Hepatocyte (in vitro differentiated cells): ENCODE measurements at regions not wholly inside any gene's neighbourhood (a gene's known extent, or its start where the extent isn't known, plus 50 kb on each side); places are given as distances from the start of the nearest gene placed in this dataset.

ENCODE experiments used
- EZH2 ChIP-seq: fragments of 200-600 bp; sonication (generic); IDR thresholded peaks from 2 replicates; pipeline ENCODE4 v1.6.1; 2016; ENCODE audit warnings: antibody characterized with exemption, mild to moderate bottlenecking, borderline replicate concordance
- EZH2phosphoT487 ChIP-seq: fragments of 200-600 bp; sonication (generic); IDR thresholded peaks from one replicate; pipeline ENCODE4 v1.6.1; 2018; ENCODE audit warnings: antibody characterized with exemption, mild to moderate bottlenecking, low read depth, moderate library complexity; ENCODE audit not compliant: unreplicated experiment, severe bottlenecking
- TF ChIP-seq, protein P1 (sequence below): fragments of 200-600 bp; sonication (generic); IDR thresholded peaks from 2 replicates; pipeline ENCODE4 v1.5.1; 2016; ENCODE audit warnings: antibody characterized with exemption, mild to moderate bottlenecking; ENCODE audit not compliant: poor library complexity

DNA sequence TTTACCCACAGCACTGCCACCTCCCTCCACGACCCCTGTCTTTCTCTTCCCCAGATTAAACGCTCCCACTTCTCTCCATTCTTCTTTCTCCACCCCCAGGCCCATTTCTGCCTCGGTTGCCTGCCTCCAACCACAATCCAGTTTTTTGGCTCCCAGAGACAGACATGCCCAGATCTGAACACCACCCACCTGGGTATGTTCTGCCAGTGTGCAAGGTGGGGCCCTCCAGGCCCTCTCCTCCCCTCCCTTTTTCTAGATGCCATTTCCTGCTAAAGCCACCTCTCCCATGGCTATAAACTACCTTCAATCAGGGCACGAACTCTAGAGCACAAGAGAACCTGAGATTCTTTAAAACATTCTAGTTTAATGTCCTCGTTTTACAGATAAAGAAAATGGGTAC, 63.3 kb downstream of the IRF2BPL start:
- TF ChIP-seq, protein P1, sequence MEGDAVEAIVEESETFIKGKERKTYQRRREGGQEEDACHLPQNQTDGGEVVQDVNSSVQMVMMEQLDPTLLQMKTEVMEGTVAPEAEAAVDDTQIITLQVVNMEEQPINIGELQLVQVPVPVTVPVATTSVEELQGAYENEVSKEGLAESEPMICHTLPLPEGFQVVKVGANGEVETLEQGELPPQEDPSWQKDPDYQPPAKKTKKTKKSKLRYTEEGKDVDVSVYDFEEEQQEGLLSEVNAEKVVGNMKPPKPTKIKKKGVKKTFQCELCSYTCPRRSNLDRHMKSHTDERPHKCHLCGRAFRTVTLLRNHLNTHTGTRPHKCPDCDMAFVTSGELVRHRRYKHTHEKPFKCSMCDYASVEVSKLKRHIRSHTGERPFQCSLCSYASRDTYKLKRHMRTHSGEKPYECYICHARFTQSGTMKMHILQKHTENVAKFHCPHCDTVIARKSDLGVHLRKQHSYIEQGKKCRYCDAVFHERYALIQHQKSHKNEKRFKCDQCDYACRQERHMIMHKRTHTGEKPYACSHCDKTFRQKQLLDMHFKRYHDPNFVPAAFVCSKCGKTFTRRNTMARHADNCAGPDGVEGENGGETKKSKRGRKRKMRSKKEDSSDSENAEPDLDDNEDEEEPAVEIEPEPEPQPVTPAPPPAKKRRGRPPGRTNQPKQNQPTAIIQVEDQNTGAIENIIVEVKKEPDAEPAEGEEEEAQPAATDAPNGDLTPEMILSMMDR: no peak
- no peak for TF ChIP-seq EZH2
- TF ChIP-seq EZH2phosphoT487: no peak
